Fibroblast of pulmonary artery (primary cell): ENCODE measurements at regions not wholly inside any gene's neighbourhood (a gene's known extent, or its start where the extent isn't known, plus 50 kb on each side); places are given as distances from the start of the nearest gene placed in this dataset.
"Not testable (repeated sequence)": the region's sequence is repeated elsewhere in the genome, so short reads cannot be mapped to it uniquely, and the experiment has no call there.

ENCODE experiments used
- DNase-seq: peaks from one replicate; pipeline ENCODE4 v3.0.0-alpha.2; 2010; ENCODE audit warnings: low read depth
- H3K4me3 ChIP-seq: replicated peaks from 2 replicates; pipeline ENCODE4 v1.5.1; 2011; ENCODE audit warnings: low read depth, mild to moderate bottlenecking, control low read depth, low read length, moderate library complexity
- TF ChIP-seq, protein P1 (sequence below): IDR thresholded peaks from 2 replicates; pipeline ENCODE4 v1.5.1; 2011; ENCODE audit warnings: mild to moderate bottlenecking, control low read depth, low read length, inconsistent platforms; ENCODE audit errors: missing control alignments

DNA sequence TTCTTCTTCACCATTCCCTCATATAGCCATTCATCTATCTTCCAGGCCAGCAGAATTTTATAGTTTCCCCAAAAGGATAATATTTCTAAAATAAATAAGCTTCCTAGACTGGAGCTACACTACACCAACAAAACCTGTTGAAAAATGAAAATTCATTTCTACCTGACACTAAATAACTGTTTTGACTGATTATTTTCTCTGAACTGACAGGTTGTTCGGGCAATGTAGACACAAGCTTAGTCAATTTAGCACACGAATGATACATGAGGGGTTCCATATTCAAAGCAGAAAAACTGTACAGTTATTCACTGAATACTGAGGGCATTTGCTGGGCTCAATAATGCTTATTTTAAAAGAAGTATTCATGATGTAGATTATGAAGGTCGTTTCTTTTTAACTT lies 589.7 kb downstream of the LIG4 start:
- no peak for DNase-seq
- TF ChIP-seq, protein P1, sequence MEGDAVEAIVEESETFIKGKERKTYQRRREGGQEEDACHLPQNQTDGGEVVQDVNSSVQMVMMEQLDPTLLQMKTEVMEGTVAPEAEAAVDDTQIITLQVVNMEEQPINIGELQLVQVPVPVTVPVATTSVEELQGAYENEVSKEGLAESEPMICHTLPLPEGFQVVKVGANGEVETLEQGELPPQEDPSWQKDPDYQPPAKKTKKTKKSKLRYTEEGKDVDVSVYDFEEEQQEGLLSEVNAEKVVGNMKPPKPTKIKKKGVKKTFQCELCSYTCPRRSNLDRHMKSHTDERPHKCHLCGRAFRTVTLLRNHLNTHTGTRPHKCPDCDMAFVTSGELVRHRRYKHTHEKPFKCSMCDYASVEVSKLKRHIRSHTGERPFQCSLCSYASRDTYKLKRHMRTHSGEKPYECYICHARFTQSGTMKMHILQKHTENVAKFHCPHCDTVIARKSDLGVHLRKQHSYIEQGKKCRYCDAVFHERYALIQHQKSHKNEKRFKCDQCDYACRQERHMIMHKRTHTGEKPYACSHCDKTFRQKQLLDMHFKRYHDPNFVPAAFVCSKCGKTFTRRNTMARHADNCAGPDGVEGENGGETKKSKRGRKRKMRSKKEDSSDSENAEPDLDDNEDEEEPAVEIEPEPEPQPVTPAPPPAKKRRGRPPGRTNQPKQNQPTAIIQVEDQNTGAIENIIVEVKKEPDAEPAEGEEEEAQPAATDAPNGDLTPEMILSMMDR: no peak
- no peak overlapping the region for H3K4me3 ChIP-seq

DNA sequence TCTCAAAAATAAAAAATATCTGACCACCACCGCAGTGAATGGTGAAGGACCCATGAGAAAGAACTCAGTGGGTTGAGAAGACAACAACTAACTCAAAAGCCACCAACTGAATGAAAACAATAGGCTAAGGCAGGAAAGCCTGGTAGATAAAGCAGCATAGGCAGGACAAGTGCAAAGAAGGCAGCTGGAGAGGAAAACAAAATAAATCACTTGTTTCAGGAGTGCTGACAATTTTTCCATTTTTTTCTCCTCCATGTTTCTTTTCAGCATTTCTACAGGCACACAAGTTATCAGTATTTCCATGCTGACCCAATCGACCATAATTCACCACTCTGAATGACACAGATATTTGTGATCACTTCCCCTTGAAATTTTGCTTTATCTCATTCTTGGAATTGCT lies 597.8 kb downstream of the LIG4 start:
- TF ChIP-seq, protein P1: no peak
- DNase-seq: no peak
- no peak overlapping the region for H3K4me3 ChIP-seq

DNA sequence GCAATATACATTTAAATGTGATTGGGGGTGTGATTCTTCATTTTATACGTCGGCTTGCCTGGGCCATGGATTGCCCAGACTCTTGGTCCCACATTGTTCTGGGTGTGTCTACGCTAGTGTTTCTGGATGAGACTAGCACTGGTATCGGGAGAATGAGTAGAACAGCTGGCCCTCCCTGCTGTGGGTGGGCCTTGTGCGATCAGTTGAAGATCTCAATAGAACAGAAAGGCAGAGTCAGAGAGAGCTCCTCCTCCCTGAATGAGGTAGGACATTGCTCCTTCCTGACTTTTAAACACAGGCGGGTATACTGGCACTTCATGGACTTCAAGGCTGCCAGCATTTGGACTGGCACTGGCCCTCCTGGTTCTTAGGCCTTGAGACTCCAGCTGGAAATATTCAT lies 603.0 kb downstream of the LIG4 start:
- no peak overlapping the region for H3K4me3 ChIP-seq
- TF ChIP-seq, protein P1: no peak
- no peak for DNase-seq

DNA sequence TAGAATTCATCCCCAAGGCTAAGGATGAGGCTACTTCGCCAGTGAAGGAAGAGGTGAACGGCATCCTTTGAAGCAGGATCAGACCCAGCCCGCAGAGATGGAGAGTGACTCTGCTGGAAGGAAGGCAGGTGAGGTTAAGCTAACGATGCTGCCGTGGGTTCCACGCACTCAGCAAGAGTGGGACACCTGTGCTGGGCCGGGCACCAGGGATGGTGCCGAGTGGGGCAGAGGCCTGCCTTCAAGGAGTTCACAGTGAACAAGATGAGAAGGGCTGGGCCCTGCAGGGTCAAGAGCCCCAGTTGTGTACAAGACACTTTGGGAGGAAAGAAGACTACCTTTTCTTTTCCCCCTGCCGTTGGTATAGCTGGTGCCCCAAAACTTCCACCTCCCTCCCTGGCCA lies 606.6 kb downstream of the LIG4 start:
- TF ChIP-seq, protein P1: no peak
- no peak overlapping the region for H3K4me3 ChIP-seq
- no peak for DNase-seq

DNA sequence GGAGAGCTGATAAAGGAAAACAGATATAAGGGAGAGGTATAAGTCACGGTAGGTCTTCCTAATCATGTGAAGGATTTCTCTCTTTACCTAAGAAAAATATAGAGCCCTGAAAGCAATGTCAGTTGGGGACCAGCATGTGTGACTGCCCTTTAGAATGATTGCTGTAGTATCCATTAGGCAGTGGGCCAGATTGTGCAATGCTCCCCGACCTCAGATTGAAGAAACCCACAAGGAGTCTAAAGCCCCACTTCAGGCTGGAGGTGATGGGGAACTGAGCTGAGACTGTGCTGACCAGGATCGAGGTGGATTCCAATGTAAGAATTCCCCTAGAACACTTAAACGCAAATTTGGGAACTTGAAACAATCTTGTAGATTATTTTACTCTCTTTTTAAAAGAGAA lies 614.4 kb downstream of the LIG4 start:
- TF ChIP-seq, protein P1: no peak

DNA sequence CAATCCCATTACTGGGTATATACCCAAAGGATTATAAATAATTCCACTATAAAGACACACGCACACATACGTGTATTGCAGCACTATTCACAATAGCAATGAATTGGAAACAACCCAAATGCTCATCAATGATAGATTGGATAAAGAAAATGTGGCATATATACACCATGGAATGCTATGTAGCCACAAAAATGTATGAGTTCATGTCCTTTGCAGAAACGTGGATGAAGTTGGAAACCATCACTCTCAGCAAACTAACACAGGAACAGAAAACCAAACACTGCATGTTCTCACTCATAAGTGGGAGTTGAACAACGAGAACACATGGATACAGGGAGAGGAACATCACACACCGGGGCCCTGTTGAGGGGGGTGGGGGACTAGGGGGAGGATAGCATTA lies 619.0 kb downstream of the LIG4 start:
- H3K4me3 ChIP-seq, DNase-seq: not testable (repeated sequence)

More for the DNA sequence above, 614.4 kb downstream of the LIG4 start:
- no peak for DNase-seq
- H3K4me3 ChIP-seq: no peak overlapping the region

DNA sequence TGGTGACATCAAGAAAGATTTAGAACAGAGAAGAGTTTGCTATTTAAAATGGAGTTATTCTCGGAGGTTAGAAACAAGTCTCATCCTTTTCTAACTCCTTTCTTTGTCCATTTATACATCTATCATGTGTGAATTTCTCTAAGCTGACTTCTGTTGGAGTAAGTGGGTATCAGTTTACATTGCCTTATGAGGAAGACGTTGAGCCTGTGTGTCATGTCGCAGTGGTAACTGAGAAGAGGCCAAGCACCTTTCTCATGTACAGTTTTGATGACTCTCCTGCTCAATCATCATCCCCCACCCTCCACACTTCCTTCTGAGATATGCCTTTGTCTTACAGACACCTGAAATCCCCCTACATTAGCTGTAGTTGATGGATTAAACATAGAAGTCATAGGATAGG lies 624.8 kb downstream of the LIG4 start:
- no peak for DNase-seq
- TF ChIP-seq, protein P1: no peak
- H3K4me3 ChIP-seq: no peak overlapping the region

DNA sequence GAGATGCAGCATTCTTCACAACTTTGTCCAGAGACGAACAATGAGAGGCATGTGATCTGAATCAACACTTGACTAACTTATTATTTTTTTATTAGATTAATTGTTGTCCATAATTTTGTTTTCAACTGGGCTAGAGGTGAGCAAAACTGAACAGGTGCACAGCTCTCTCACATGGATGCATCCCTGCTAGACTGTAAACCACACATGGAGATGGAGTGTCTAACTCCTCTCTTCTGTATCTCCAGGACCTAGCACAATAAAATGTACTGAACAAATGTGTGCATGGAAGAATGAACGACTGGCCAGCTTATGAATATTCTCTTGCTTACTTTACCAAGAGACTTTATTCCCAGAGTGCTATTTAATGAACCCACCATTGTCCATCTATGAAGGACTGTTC lies 627.7 kb downstream of the LIG4 start:
- DNase-seq: no peak
- TF ChIP-seq, protein P1: no peak
- no peak overlapping the region for H3K4me3 ChIP-seq
